GM12878 (cell line): ENCODE measurements at regions not wholly inside any gene's neighbourhood (a gene's known extent, or its start where the extent isn't known, plus 50 kb on each side); places are given as distances from the start of the nearest gene placed in this dataset.
"Not testable (repeated sequence)": the region's sequence is repeated elsewhere in the genome, so short reads cannot be mapped to it uniquely, and the experiment has no call there.

Experiments used
- ATAC-seq: fragments of 200-7000 bp; cut with Tn5 transposase; 3 replicates; pipeline ENCODE4 v1.9.1; 2020; ENCODE audit warnings: mild to moderate bottlenecking, moderate library complexity
- BruUV-seq: library from RNA; stranded (reverse); fragments of 400-500 nt; replicated peaks from 2 replicates; lab custom pipeline; 2021; lab: Mats Ljungman, UMichigan
- CTCF ChIA-PET: fragments of 300-600 bp; sonication (Branson Sonifier 250); formaldehyde crosslinking; extraction: SDS; loops from one replicate; lab custom pipeline; 2021; ENCODE audit warnings: inconsistent platforms; lab: Yijun Ruan, JAX
- POLR2A ChIA-PET: fragments of 350-600 bp; formaldehyde crosslinking; extraction: SDS; loops from one replicate; lab custom pipeline; 2021; ENCODE audit warnings: inconsistent platforms; lab: Charles Lee
- RAD21 ChIA-PET: fragments of 300-600 bp; sonication (Branson Sonifier 250); formaldehyde crosslinking; loops from one replicate; lab custom pipeline; 2023; ENCODE audit warnings: antibody characterized with exemption; ENCODE audit not compliant: unreplicated experiment; lab: Charles Lee
- SMC1A ChIA-PET: fragments of 300-600 bp; sonication (Branson Sonifier 250); formaldehyde crosslinking; loops from one replicate; lab custom pipeline; 2023; ENCODE audit not compliant: unreplicated experiment, uncharacterized antibody; lab: Charles Lee
- DNase-seq: peaks from one replicate; pipeline ENCODE4 v3.0.0-alpha.2; 2011; ENCODE audit warnings: low read depth, low spot score
- FAIRE-seq: peaks from 3 replicates; lab custom pipeline; 2011; peaks lifted over from hg19 to GRCh38; lab: Jason Lieb, UNC
- H2AFZ ChIP-seq: 2 replicates; pipeline ENCODE4 v1.6.0; 2011; ENCODE audit warnings: low read depth, low read length, control low read depth; ENCODE audit not compliant: control insufficient read depth
- H3K27ac ChIP-seq: 2 replicates; pipeline ENCODE4 v1.5.1; 2011; ENCODE audit warnings: control low read depth; ENCODE audit not compliant: control insufficient read depth, insufficient read depth
- H3K27me3 ChIP-seq, 2 experiments: replicated peaks in 1 of 2; 2 replicates each; pipeline versions ENCODE4 v1.6.0 to v1.6.1; 2011; ENCODE audit warnings: low read length in 1 of 2; ENCODE audit not compliant: control insufficient read depth in 2 of 2, insufficient read depth in 2 of 2
- H3K36me3 ChIP-seq, 2 experiments: 2 replicates each; pipeline ENCODE4 v1.5.1; 2011; ENCODE audit warnings: low read length in 1 of 2; ENCODE audit not compliant: control insufficient read depth in 2 of 2, insufficient read depth in 2 of 2
- H3K4me1 ChIP-seq: 2 replicates; pipeline ENCODE4 v1.6.1; 2011; ENCODE audit warnings: mild to moderate bottlenecking, low read length, moderate library complexity, mixed read lengths; ENCODE audit not compliant: control insufficient read depth, insufficient read depth
- H3K4me2 ChIP-seq: 2 replicates; pipeline ENCODE4 v1.6.0; 2011; ENCODE audit warnings: control low read depth; ENCODE audit not compliant: control insufficient read depth, insufficient read depth
- H3K4me3 ChIP-seq: fragments of 200-600 bp; sonication (generic); 2 replicates; pipeline ENCODE4 v1.5.1; 2016
- H3K79me2 ChIP-seq: 2 replicates; pipeline ENCODE4 v1.6.0; 2011; ENCODE audit warnings: low read length; ENCODE audit not compliant: control insufficient read depth, insufficient read depth
- H3K9ac ChIP-seq: 2 replicates; pipeline ENCODE4 v1.8.0; 2011; ENCODE audit warnings: low read length, control low read depth, mixed read lengths; ENCODE audit not compliant: control insufficient read depth, insufficient read depth
- H3K9me3 ChIP-seq: replicated peaks from 3 replicates; pipeline ENCODE4 v1.5.1; 2011; ENCODE audit warnings: mild to moderate bottlenecking, low read length; ENCODE audit not compliant: control insufficient read depth, insufficient read depth
- H4K20me1 ChIP-seq: 2 replicates; pipeline ENCODE4 v1.6.0; 2011; ENCODE audit not compliant: control insufficient read depth, insufficient read depth
- WGBS: methylation state at CpG from one replicate; pipeline ENCODE4 v1.1.6; 2016; ENCODE audit warnings: low lambda C conversion rate; ENCODE audit not compliant: insufficient replicate concordance, insufficient coverage; ENCODE audit errors: missing lambda C conversion rate; 5-methylcytosine and 5-hydroxymethylcytosine counted together
- in situ Hi-C: fragments of 300-500 bp; cut with MboI; formaldehyde crosslinking; loops from 9 replicates; pipeline ENCODE4 v1.14.3; 2018; ENCODE audit warnings: mixed read lengths
- intact Hi-C: fragments of 100-400 bp; cut with micrococcal nuclease; formaldehyde crosslinking; loops from one replicate; pipeline ENCODE4 v1.14.2; 2022; ENCODE audit not compliant: unreplicated experiment

DNA sequence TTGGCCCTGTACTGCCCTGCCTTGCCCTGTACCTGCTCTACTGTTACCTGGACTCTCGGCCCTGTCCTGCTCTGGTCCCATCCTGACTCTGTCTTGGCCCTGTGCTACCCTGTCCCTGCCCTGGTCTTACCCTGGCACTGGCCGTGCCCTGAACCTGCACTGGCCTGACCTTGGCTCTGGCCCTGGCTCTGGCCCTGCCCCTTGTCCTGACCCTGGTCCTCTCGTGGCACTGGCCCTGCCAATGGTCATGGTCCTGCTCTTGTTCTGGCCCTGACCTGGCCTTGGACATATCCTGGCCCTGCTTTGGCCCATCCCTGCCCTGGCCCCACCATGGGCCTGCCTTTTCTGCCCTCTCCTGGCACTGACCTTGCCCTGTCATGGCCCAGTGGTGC lies 251.3 kb downstream of the TP53TG3F start:
- 0% methylated on average over 2 of the region's 3 CpGs for WGBS
- H3K4me1 ChIP-seq, DNase-seq, H3K36me3 ChIP-seq, CTCF ChIA-PET, H3K4me3 ChIP-seq, in situ Hi-C loops, ATAC-seq, intact Hi-C loops, RAD21 ChIA-PET, H3K27ac ChIP-seq, SMC1A ChIA-PET, H2AFZ ChIP-seq, FAIRE-seq, H3K9ac ChIP-seq, H3K4me2 ChIP-seq, H3K9me3 ChIP-seq, BruUV-seq, H3K27me3 ChIP-seq, H3K79me2 ChIP-seq, POLR2A ChIA-PET, H4K20me1 ChIP-seq: not testable (repeated sequence)

DNA sequence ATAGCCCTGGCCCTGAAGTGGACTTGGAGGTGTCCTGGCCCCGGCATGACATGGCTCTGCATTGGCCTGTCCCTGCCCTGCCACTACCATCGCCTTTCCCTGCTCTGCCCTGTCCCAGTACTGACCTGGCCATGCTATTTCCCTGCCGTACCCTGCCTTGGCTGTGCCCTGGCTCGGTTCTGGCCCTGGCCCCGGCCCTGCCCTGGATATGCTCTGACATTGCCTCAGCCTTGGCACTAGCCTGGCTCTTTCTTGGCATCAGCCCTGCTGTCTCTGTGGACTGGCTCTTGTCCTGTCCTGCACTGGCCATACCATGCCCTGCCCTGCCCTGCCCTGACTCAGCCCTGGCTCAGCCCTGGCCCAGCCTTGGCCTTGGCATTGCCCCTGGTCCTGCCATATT lies 252.2 kb downstream of the TP53TG3F start:
- BruUV-seq, in situ Hi-C loops, FAIRE-seq, H3K36me3 ChIP-seq, H3K27me3 ChIP-seq, H3K4me3 ChIP-seq, intact Hi-C loops, SMC1A ChIA-PET, H3K27ac ChIP-seq, H3K9ac ChIP-seq, RAD21 ChIA-PET, POLR2A ChIA-PET, DNase-seq, H2AFZ ChIP-seq, H4K20me1 ChIP-seq, H3K4me2 ChIP-seq, ATAC-seq, H3K9me3 ChIP-seq, H3K79me2 ChIP-seq, CTCF ChIA-PET, H3K4me1 ChIP-seq: not testable (repeated sequence)
- 20% methylated on average over 5 of the region's 5 CpGs for WGBS

DNA sequence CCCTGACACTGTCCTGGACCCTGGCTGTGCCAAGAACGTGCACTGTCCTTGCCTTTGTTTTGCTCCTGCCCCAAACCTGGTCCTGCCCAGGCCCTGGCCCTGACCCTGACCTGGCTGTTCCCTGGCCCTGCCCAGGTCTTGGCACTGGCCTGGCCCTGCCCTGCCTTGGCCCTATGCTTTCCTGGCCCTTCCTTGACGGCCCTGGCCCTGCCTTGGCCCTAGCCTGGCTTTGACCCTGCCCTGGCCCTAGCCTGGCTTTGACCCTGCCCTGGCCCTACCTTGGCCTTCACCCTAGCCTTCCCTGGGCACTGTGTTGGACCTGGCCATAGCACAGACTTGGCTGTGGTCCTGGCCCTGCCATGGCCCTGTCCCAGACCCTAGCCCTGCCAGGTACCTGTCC lies 252.9 kb downstream of the TP53TG3F start:
- RAD21 ChIA-PET, H3K27me3 ChIP-seq, H3K36me3 ChIP-seq, H3K79me2 ChIP-seq, POLR2A ChIA-PET, CTCF ChIA-PET, H3K27ac ChIP-seq, H3K9me3 ChIP-seq, SMC1A ChIA-PET, intact Hi-C loops, BruUV-seq, H2AFZ ChIP-seq, ATAC-seq, in situ Hi-C loops, H3K4me2 ChIP-seq, H4K20me1 ChIP-seq, H3K4me3 ChIP-seq, DNase-seq, H3K4me1 ChIP-seq, H3K9ac ChIP-seq, FAIRE-seq: not testable (repeated sequence)
- 0% methylated on average over 2 of the region's 2 CpGs for WGBS

DNA sequence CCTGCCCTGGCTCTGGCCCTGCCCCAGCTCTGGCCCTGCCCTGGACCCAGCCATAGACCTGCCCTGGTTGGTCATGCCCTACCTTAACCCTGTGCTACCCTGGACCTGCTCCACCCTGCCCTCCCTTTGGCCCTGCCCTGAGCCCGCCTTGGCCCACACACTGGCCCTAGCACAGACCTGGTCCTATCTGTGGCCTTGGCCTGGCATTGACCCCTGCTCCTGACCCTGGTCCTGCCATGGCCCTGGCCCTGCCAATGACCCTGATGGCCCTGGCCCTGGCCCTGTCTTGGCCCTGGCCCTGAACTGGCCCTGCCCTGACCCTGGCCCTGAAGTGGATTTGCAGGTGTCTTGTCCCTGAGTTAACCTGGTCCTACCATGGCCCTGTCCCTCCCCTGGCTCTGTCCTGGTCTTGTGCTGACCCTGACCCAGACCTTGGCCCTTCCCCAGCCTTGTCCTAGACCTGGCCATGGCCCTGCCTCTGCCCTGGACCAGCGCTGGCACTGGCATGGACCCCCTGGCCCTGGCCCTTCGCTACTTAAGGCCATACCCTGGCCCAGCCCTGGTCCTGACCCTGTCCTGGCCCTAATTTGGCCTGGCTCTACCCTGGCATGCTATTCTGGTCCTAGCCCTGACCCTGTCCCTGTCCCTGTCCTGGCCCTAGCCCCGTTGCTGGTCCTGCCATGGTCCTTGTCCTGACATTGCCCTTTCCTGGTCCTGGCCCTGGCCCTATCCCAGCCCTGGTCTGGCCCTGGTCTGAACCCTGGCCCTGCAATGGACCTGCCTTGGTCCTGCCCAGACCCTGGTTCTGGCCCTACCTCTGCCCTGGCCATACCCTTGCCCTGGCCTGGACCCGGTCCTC lies 253.7 kb downstream of the TP53TG3F start:
- H3K4me2 ChIP-seq, H3K27me3 ChIP-seq, RAD21 ChIA-PET, POLR2A ChIA-PET, FAIRE-seq, H3K9me3 ChIP-seq, H3K79me2 ChIP-seq, H3K9ac ChIP-seq, SMC1A ChIA-PET, BruUV-seq, H2AFZ ChIP-seq, intact Hi-C loops, H3K4me3 ChIP-seq, H4K20me1 ChIP-seq, in situ Hi-C loops, DNase-seq, H3K27ac ChIP-seq, H3K36me3 ChIP-seq, H3K4me1 ChIP-seq, CTCF ChIA-PET, ATAC-seq: not testable (repeated sequence)
- WGBS = 17% methylated on average over 4 of the region's 5 CpGs
